GM23338 (cell line): ENCODE measurements at regions not wholly inside any gene's neighbourhood (a gene's known extent, or its start where the extent isn't known, plus 50 kb on each side); places are given as distances from the start of the nearest gene placed in this dataset.

ENCODE experiments used
- ATAC-seq: fragments of 200-7000 bp; cut with Tn5 transposase; 3 replicates; pipeline ENCODE4 v1.9.1; 2020
- DNase-seq: peaks from one replicate; pipeline ENCODE4 v3.0.0-alpha.2; 2015; ENCODE audit warnings: low spot score
- H2AFZ ChIP-seq: fragments of 200-600 bp; sonication (generic); 2 replicates; pipeline ENCODE4 v1.8.0; 2016; ENCODE audit warnings: antibody characterized with exemption, mild to moderate bottlenecking, moderate library complexity
- H3F3A ChIP-seq: fragments of 200-600 bp; sonication (generic); replicated peaks from 2 replicates; pipeline ENCODE4 v1.8.0; 2017; ENCODE audit warnings: antibody characterized with exemption, mixed run types, low read depth
- H3K27ac ChIP-seq: fragments of 200-600 bp; sonication (generic); 2 replicates; pipeline ENCODE4 v1.6.1; 2016; ENCODE audit warnings: low read depth
- H3K27me3 ChIP-seq: fragments of 200-600 bp; sonication (generic); 2 replicates; pipeline ENCODE4 v1.8.0; 2016; ENCODE audit warnings: mild to moderate bottlenecking, mixed run types, moderate library complexity; ENCODE audit not compliant: insufficient read depth
- H3K36me3 ChIP-seq: fragments of 200-600 bp; sonication (generic); 2 replicates; pipeline ENCODE4 v1.8.0; 2016; ENCODE audit warnings: mild to moderate bottlenecking; ENCODE audit not compliant: insufficient read depth
- H3K4me1 ChIP-seq: fragments of 200-600 bp; sonication (generic); 2 replicates; pipeline ENCODE4 v1.8.0; 2016; ENCODE audit warnings: mild to moderate bottlenecking, moderate library complexity; ENCODE audit not compliant: insufficient read depth
- H3K4me2 ChIP-seq: fragments of 200-600 bp; sonication (generic); 2 replicates; pipeline ENCODE4 v1.7.1; 2017; ENCODE audit warnings: mixed run types
- H3K4me3 ChIP-seq: fragments of 200-600 bp; sonication (generic); 2 replicates; pipeline ENCODE4 v1.6.1; 2016; ENCODE audit warnings: mixed run types
- H3K79me2 ChIP-seq: fragments of 200-600 bp; sonication (generic); replicated peaks from 2 replicates; pipeline ENCODE4 v1.8.0; 2017; ENCODE audit warnings: mild to moderate bottlenecking; ENCODE audit not compliant: insufficient read depth
- H3K9me2 ChIP-seq: fragments of 200-600 bp; sonication (generic); 2 replicates; pipeline ENCODE4 v1.8.0; 2017; ENCODE audit not compliant: insufficient read depth
- H4K20me1 ChIP-seq: fragments of 200-600 bp; sonication (generic); replicated peaks from 2 replicates; pipeline ENCODE4 v1.8.0; 2017; ENCODE audit warnings: mild to moderate bottlenecking; ENCODE audit not compliant: insufficient read depth
- H3K27ac Mint-ChIP-seq: 2 replicates; pipeline ENCODE4 v1.8.0; 2020; ENCODE audit warnings: inconsistent platforms, mild to moderate bottlenecking, moderate library complexity, mixed read lengths
- H3K27me3 Mint-ChIP-seq: 3 replicates; pipeline ENCODE4 v1.8.0; 2022; ENCODE audit warnings: low read depth, mild to moderate bottlenecking, moderate library complexity, mixed read lengths, inconsistent platforms; ENCODE audit not compliant: insufficient read depth, poor library complexity
- H3K36me3 Mint-ChIP-seq: 3 replicates; pipeline ENCODE4 v1.8.0; 2021; ENCODE audit warnings: low read depth, mild to moderate bottlenecking, inconsistent platforms, moderate library complexity, mixed read lengths
- H3K4me1 Mint-ChIP-seq: 3 replicates; pipeline ENCODE4 v1.8.0; 2020; ENCODE audit warnings: mild to moderate bottlenecking, inconsistent platforms, mixed read lengths
- H3K4me3 Mint-ChIP-seq: 3 replicates; pipeline ENCODE4 v1.8.0; 2021; ENCODE audit warnings: moderate library complexity, mild to moderate bottlenecking, inconsistent platforms, mixed read lengths
- H3K9me3 Mint-ChIP-seq: 3 replicates; pipeline ENCODE4 v1.8.0; 2020; ENCODE audit warnings: moderate library complexity, mild to moderate bottlenecking, inconsistent platforms, mixed read lengths
- CREB1 ChIP-seq: fragments of 250-450 bp; sonication (Bioruptor Pico); IDR thresholded peaks from 2 replicates; pipeline ENCODE4 v1.5.0; 2020; ENCODE audit warnings: low read depth, mild to moderate bottlenecking, moderate library complexity
- CTCF ChIP-seq, 2 experiments: fragments of 200-600 bp in 1 of 2; sonication (generic) in 1 of 2; conservative IDR thresholded peaks; 2 replicates each; pipeline versions ENCODE4 v1.5.1 to v1.6.1; 2016 to 2017; ENCODE audit warnings: antibody characterized with exemption in 2 of 2, low read depth in 2 of 2, mild to moderate bottlenecking in 2 of 2, moderate library complexity in 1 of 2
- ETS1 ChIP-seq: IDR thresholded peaks from 2 replicates; pipeline ENCODE4 v1.6.1; 2016; ENCODE audit warnings: antibody characterized with exemption
- EZH2 ChIP-seq: fragments of 200-600 bp; sonication (generic); IDR thresholded peaks from one replicate; pipeline ENCODE4 v1.8.0; 2017; ENCODE audit warnings: antibody characterized with exemption, mild to moderate bottlenecking, low read depth; ENCODE audit not compliant: unreplicated experiment
- EZH2phosphoT487 ChIP-seq: fragments of 200-600 bp; sonication (generic); IDR thresholded peaks from one replicate; pipeline ENCODE4 v1.8.1; 2018; ENCODE audit warnings: antibody characterized with exemption; ENCODE audit not compliant: unreplicated experiment
- JUNB ChIP-seq: IDR thresholded peaks from one replicate; pipeline ENCODE4 v1.6.1; 2016; ENCODE audit warnings: antibody characterized with exemption; ENCODE audit not compliant: unreplicated experiment
- NANOG ChIP-seq: IDR thresholded peaks from 2 replicates; pipeline ENCODE4 v1.6.1; 2016; ENCODE audit warnings: antibody characterized with exemption, borderline replicate concordance
- POLR2AphosphoS5 ChIP-seq: IDR thresholded peaks from 2 replicates; pipeline ENCODE4 v1.6.1; 2016; ENCODE audit warnings: antibody characterized with exemption, low read depth
- REST ChIP-seq: IDR thresholded peaks from one replicate; pipeline ENCODE4 v1.6.1; 2018; ENCODE audit warnings: antibody characterized with exemption; ENCODE audit not compliant: unreplicated experiment
- STAT1 ChIP-seq: IDR thresholded peaks from one replicate; pipeline ENCODE4 v1.6.1; 2016; ENCODE audit warnings: antibody characterized with exemption; ENCODE audit not compliant: unreplicated experiment
- ZNF331 ChIP-seq: fragments of 250-450 bp; sonication (Bioruptor Pico); IDR thresholded peaks from 2 replicates; pipeline ENCODE4 v1.5.0; 2020; ENCODE audit warnings: low read depth, mild to moderate bottlenecking, moderate library complexity

- TF ChIP-seq REST (no peak), NANOG (no peak), ETS1 (no peak), POLR2AphosphoS5 (no peak), ZNF331 (CRISPR knock-in tag) (no peak), CTCF (conservative IDR thresholded peaks at IDR 0.05; ENCODE audit: low read depth in 2 of 2) (no peak), EZH2 (no peak), CREB1 (CRISPR knock-in tag) (no peak)
Observed at GRCh38 chr12:34343766-34344165, 321.5 kb downstream of the ALG10 start (continued).

- Histone ChIP-seq H3K4me1 (no peaks in the 10 kb centered on the region), H2AFZ (no peak overlapping the region), H3K4me3 (no peak overlapping the region), H3K36me3 (no peaks in the 10 kb centered on the region), H4K20me1 (no peaks in the 10 kb centered on the region), H3K9me2 (no peaks in the 10 kb centered on the region), H3K27me3 (no peaks in the 10 kb centered on the region), H3F3A (no peaks in the 10 kb centered on the region), H3K79me2 (no peaks in the 10 kb centered on the region), H3K4me2 (no peak overlapping the region), H3K27ac (no peak overlapping the region)
- Mint-ChIP-seq H3K27ac (no peak overlapping the region), H3K4me1 (no peaks in the 10 kb centered on the region), H3K27me3 (no peaks in the 10 kb centered on the region), H3K4me3 (no peak overlapping the region), H3K9me3 (peaks cover 70% of the 10 kb centered on the region), H3K36me3 (peaks cover 15% of the 10 kb centered on the region)
- DNase-seq, result no peak
- no peak for ATAC-seq
- TF ChIP-seq REST, result no peak
- no peak for TF ChIP-seq STAT1
- no peak for TF ChIP-seq NANOG
- no peak for TF ChIP-seq CTCF (conservative IDR thresholded peaks at IDR 0.05; ENCODE audit: low read depth in 2 of 2)
- no peak for TF ChIP-seq ETS1
- no peak for TF ChIP-seq ZNF331 (CRISPR knock-in tag)
- no peak for TF ChIP-seq EZH2phosphoT487
- TF ChIP-seq JUNB, result no peak
Observed at GRCh38 chr12:34344851-34345522, 322.7 kb downstream of the ALG10 start.
